K562 (cell line): ENCODE measurements at regions not wholly inside any gene's neighbourhood (a gene's known extent, or its start where the extent isn't known, plus 50 kb on each side); places are given as distances from the start of the nearest gene placed in this dataset.

ENCODE experiments used
- ATAC-seq: fragments of 200-7000 bp; cut with Tn5 transposase; 3 replicates; pipeline ENCODE4 v1.9.1; 2020; ENCODE audit warnings: moderate library complexity
- BruUV-seq: library from RNA; stranded (reverse); fragments of 400-500 nt; replicated peaks from 2 replicates; lab custom pipeline; 2021; lab: Mats Ljungman, UMichigan
- CTCF ChIA-PET: fragments of 300-600 bp; formaldehyde crosslinking; extraction: SDS; loops from one replicate; lab custom pipeline; 2021; ENCODE audit warnings: low intra/inter-chr PET ratio; lab: Yijun Ruan, JAX
- POLR2A ChIA-PET: fragments of 300-600, 350-650 bp; sonication (Branson Sonifier 250); formaldehyde crosslinking; extraction: SDS; loops from one replicate; lab custom pipeline; 2021; ENCODE audit warnings: antibody characterized with exemption, inconsistent platforms; lab: Yijun Ruan, JAX
- DNase-seq, 4 experiments: peaks; one replicate each; pipeline versions ENCODE4 v3.0.0 to v3.0.0-alpha.2; 2011 to 2018; ENCODE audit warnings: low spot score in 3 of 4, mixed read lengths in 3 of 4; ENCODE audit errors: extremely low read depth in 1 of 4
- FAIRE-seq: peaks from 2 replicates; lab custom pipeline; 2011; peaks lifted over from hg19 to GRCh38; lab: Jason Lieb, UNC
- H2AFZ ChIP-seq: 2 replicates; pipeline ENCODE4 v1.6.0; 2011; ENCODE audit warnings: low read depth, low read length, control low read depth, inconsistent platforms
- H3K27ac ChIP-seq: fragments of 200-600 bp; 3 replicates; pipeline ENCODE4 v1.8.0; 2011; ENCODE audit warnings: low read depth, mild to moderate bottlenecking, control low read depth, inconsistent platforms, low read length, moderate library complexity, mixed read lengths; ENCODE audit errors: extremely low read depth
- H3K27me3 ChIP-seq, 2 experiments: fragments of 300-600 bp in 1 of 2; 2 replicates in 1 of 2; 3 replicates in 1 of 2; pipeline versions ENCODE4 v1.6.0 to v1.8.0; 2011; ENCODE audit warnings: inconsistent platforms in 2 of 2, low read length in 2 of 2, mild to moderate bottlenecking in 1 of 2, mixed read lengths in 1 of 2, moderate library complexity in 1 of 2; ENCODE audit not compliant: control insufficient read depth in 2 of 2, insufficient read depth in 2 of 2
- H3K36me3 ChIP-seq: fragments of 300-600 bp; 3 replicates; pipeline ENCODE4 v1.8.0; 2011; ENCODE audit warnings: mild to moderate bottlenecking, low read length, inconsistent platforms; ENCODE audit not compliant: control insufficient read depth, insufficient read depth
- H3K4me1 ChIP-seq, 2 experiments: fragments of 200-600 bp in 1 of 2; replicated peaks in 1 of 2; 2 replicates in 1 of 2; 3 replicates in 1 of 2; pipeline versions ENCODE4 v1.5.1 to v1.8.0; 2011; ENCODE audit warnings: inconsistent platforms in 2 of 2, low read length in 2 of 2, mild to moderate bottlenecking in 1 of 2, mixed read lengths in 1 of 2, moderate library complexity in 1 of 2; ENCODE audit not compliant: control insufficient read depth in 2 of 2, insufficient read depth in 2 of 2
- H3K4me2 ChIP-seq: 2 replicates; pipeline ENCODE4 v1.6.1; 2011; ENCODE audit warnings: low read length, control low read depth, inconsistent platforms, mixed read lengths; ENCODE audit not compliant: insufficient read depth
- H3K4me3 ChIP-seq: fragments of 200-600 bp; sonication (generic), shearing (Covaris generic); 2 replicates; pipeline ENCODE4 v1.5.1; 2016; ENCODE audit warnings: control low read depth, inconsistent platforms
- H3K79me2 ChIP-seq: fragments of 200-600 bp; 3 replicates; pipeline ENCODE4 v1.8.0; 2011; ENCODE audit warnings: low read length, inconsistent platforms; ENCODE audit not compliant: control insufficient read depth, insufficient read depth
- H3K9ac ChIP-seq, 2 experiments: 2 replicates each; pipeline versions ENCODE4 v1.6.0 to v1.6.1; 2011; ENCODE audit warnings: low read depth in 2 of 2, low read length in 2 of 2, control low read depth in 1 of 2, inconsistent platforms in 1 of 2, mild to moderate bottlenecking in 1 of 2, mixed read lengths in 1 of 2; ENCODE audit not compliant: insufficient read depth in 1 of 2
- H3K9me1 ChIP-seq: one replicate; pipeline ENCODE4 v1.6.0; 2011; ENCODE audit warnings: inconsistent platforms, mild to moderate bottlenecking, low read length, moderate library complexity; ENCODE audit not compliant: control insufficient read depth, insufficient read depth
- H3K9me3 ChIP-seq: replicated peaks from 2 replicates; pipeline ENCODE4 v1.5.1; 2011; ENCODE audit warnings: low read depth, low read length, inconsistent platforms; ENCODE audit not compliant: control insufficient read depth, insufficient read depth
- H4K20me1 ChIP-seq: replicated peaks from 2 replicates; pipeline ENCODE4 v1.6.1; 2011; ENCODE audit warnings: low read length, inconsistent platforms, mixed read lengths; ENCODE audit not compliant: control insufficient read depth, insufficient read depth
- HOXB6 ChIP-seq: fragments of 250-450 bp; sonication (Bioruptor Pico); IDR thresholded peaks from 2 replicates; pipeline ENCODE4 v1.5.1; 2022; ENCODE audit warnings: mild to moderate bottlenecking, borderline replicate concordance
- KAT2B ChIP-seq: IDR thresholded peaks from one replicate; pipeline ENCODE4 v1.6.1; 2012; ENCODE audit warnings: low read depth, mild to moderate bottlenecking, control low read depth, inconsistent platforms, low read length, moderate library complexity
- NR4A1 ChIP-seq, 2 experiments: fragments of 250-450 bp in 1 of 2; fragments of 450-650 bp in 1 of 2; sonication (Bioruptor Pico) in 1 of 2; IDR thresholded peaks; 2 replicates each; pipeline versions ENCODE4 v1.4.0 to v1.6.1; 2016 to 2020; ENCODE audit warnings: mild to moderate bottlenecking in 2 of 2, missing compliant biosample characterization in 1 of 2, missing genetic modification characterization in 1 of 2, moderate library complexity in 1 of 2
- POLR2H ChIP-seq: IDR thresholded peaks from 2 replicates; pipeline ENCODE4 v1.6.1; 2016; ENCODE audit warnings: missing genetic modification characterization, low read depth, mild to moderate bottlenecking, control low read depth, missing compliant biosample characterization, moderate library complexity
- SNRNP70 ChIP-seq: fragments of 200-400 bp; formaldehyde crosslinking; optimal IDR thresholded peaks from 2 replicates; pipeline ENCODE3; 2017; ENCODE audit warnings: low read depth, low read length
- ZNF134 ChIP-seq: fragments of 250-450 bp; sonication (Bioruptor Pico); conservative IDR thresholded peaks from 2 replicates; pipeline ENCODE4 v1.4.0; 2020
- ZNF175 ChIP-seq: fragments of 200-800 bp; sonication (Bioruptor generic); IDR thresholded peaks from 2 replicates; pipeline ENCODE4 v1.6.1; 2016; ENCODE audit warnings: low read depth, mild to moderate bottlenecking, missing genetic modification characterization, missing compliant biosample characterization
- ZNF232 ChIP-seq: sonication (generic); formaldehyde crosslinking; IDR thresholded peaks from 2 replicates; pipeline ENCODE4 v1.8.0; 2022; ENCODE audit warnings: mild to moderate bottlenecking, missing genetic modification reagents
- ZNF79 ChIP-seq: fragments of 250-450 bp; sonication (Bioruptor Pico); IDR thresholded peaks from 2 replicates; pipeline ENCODE4 v1.4.0; 2020; ENCODE audit warnings: low read depth, mild to moderate bottlenecking, moderate library complexity
- WGBS: fragments of 100-300 bp; shearing (Covaris generic); methylation state at CpG from one replicate; pipeline ENCODE4 v1.1.6; 2016; ENCODE audit warnings: low coverage, mixed read lengths; ENCODE audit not compliant: insufficient coverage; ENCODE audit errors: missing lambda C conversion rate; 5-methylcytosine and 5-hydroxymethylcytosine counted together
- in situ Hi-C: fragments of 300-500 bp; cut with MboI; formaldehyde crosslinking; loops from 4 replicates; pipeline ENCODE4 v1.15.0; 2018; ENCODE audit warnings: inconsistent platforms, mixed read lengths
- intact Hi-C: fragments of 100-400 bp; cut with micrococcal nuclease; formaldehyde crosslinking; loops from 2 replicates; pipeline ENCODE4 v1.14.2; 2022
- TF ChIP-seq, protein P1 (sequence below): sonication (generic); formaldehyde crosslinking; IDR thresholded peaks from 2 replicates; pipeline ENCODE4 v1.9.0; 2022; ENCODE audit warnings: mild to moderate bottlenecking, missing genetic modification reagents
- TF ChIP-seq, protein P2 (sequence below): fragments of 450-650 bp; IDR thresholded peaks from 2 replicates; pipeline ENCODE4 v1.6.1; 2016; ENCODE audit warnings: low read depth

- no peak for TF ChIP-seq ZNF79 (CRISPR knock-in tag)
- TF ChIP-seq ZNF175 = no peak
- no peak for TF ChIP-seq NR4A1 (CRISPR knock-in tag; IDR thresholded peaks at IDR 0.05)
- no peak for TF ChIP-seq NR4A1 (tag; IDR thresholded peaks at IDR 0.05)
- TF ChIP-seq, protein P1, sequence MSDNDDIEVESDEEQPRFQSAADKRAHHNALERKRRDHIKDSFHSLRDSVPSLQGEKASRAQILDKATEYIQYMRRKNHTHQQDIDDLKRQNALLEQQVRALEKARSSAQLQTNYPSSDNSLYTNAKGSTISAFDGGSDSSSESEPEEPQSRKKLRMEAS = no peak
- TF ChIP-seq SNRNP70 = no peak
- no peak for TF ChIP-seq POLR2H (tag)
- TF ChIP-seq, all 486 proteins: peak for 0
These were observed 288.4 kb upstream of the TRIB2 start (continued) for GRCh38 chr2:12428324-12428723.

DNA sequence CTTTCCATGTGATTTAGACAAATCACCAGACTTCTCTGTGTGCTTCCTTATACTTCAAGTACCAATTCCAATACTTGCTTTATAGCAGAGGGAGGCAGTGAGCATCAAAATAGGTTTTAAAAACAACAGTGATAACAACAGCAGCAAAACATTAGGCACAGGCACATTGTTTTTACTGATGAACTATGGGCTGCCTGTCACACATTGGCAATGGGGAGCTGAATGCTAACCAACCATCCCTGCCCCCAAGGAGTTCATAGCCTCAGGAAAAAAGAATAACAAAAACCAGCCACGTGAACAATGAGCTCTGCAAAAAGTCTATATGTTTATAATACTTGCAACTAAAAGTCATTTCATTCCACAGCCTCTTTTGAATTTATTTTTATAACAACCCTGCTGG is 287.9 kb upstream of the TRIB2 start:
- no peak for FAIRE-seq
- no peaks in the 10 kb centered on the region for H3K9me3 ChIP-seq
- no TSS peak for BruUV-seq
- H3K27me3 ChIP-seq = no peaks in the 10 kb centered on the region
- H3K36me3 ChIP-seq = no peaks in the 10 kb centered on the region
- no peak overlapping the region for H3K4me3 ChIP-seq
- peaks cover 4 to 8% of the 10 kb centered on the region in 2 experiments; a peak in 4 of 5 replicates for H3K4me1 ChIP-seq
- no peak for TF ChIP-seq HOXB6 (CRISPR knock-in tag)
- TF ChIP-seq, protein P2, sequence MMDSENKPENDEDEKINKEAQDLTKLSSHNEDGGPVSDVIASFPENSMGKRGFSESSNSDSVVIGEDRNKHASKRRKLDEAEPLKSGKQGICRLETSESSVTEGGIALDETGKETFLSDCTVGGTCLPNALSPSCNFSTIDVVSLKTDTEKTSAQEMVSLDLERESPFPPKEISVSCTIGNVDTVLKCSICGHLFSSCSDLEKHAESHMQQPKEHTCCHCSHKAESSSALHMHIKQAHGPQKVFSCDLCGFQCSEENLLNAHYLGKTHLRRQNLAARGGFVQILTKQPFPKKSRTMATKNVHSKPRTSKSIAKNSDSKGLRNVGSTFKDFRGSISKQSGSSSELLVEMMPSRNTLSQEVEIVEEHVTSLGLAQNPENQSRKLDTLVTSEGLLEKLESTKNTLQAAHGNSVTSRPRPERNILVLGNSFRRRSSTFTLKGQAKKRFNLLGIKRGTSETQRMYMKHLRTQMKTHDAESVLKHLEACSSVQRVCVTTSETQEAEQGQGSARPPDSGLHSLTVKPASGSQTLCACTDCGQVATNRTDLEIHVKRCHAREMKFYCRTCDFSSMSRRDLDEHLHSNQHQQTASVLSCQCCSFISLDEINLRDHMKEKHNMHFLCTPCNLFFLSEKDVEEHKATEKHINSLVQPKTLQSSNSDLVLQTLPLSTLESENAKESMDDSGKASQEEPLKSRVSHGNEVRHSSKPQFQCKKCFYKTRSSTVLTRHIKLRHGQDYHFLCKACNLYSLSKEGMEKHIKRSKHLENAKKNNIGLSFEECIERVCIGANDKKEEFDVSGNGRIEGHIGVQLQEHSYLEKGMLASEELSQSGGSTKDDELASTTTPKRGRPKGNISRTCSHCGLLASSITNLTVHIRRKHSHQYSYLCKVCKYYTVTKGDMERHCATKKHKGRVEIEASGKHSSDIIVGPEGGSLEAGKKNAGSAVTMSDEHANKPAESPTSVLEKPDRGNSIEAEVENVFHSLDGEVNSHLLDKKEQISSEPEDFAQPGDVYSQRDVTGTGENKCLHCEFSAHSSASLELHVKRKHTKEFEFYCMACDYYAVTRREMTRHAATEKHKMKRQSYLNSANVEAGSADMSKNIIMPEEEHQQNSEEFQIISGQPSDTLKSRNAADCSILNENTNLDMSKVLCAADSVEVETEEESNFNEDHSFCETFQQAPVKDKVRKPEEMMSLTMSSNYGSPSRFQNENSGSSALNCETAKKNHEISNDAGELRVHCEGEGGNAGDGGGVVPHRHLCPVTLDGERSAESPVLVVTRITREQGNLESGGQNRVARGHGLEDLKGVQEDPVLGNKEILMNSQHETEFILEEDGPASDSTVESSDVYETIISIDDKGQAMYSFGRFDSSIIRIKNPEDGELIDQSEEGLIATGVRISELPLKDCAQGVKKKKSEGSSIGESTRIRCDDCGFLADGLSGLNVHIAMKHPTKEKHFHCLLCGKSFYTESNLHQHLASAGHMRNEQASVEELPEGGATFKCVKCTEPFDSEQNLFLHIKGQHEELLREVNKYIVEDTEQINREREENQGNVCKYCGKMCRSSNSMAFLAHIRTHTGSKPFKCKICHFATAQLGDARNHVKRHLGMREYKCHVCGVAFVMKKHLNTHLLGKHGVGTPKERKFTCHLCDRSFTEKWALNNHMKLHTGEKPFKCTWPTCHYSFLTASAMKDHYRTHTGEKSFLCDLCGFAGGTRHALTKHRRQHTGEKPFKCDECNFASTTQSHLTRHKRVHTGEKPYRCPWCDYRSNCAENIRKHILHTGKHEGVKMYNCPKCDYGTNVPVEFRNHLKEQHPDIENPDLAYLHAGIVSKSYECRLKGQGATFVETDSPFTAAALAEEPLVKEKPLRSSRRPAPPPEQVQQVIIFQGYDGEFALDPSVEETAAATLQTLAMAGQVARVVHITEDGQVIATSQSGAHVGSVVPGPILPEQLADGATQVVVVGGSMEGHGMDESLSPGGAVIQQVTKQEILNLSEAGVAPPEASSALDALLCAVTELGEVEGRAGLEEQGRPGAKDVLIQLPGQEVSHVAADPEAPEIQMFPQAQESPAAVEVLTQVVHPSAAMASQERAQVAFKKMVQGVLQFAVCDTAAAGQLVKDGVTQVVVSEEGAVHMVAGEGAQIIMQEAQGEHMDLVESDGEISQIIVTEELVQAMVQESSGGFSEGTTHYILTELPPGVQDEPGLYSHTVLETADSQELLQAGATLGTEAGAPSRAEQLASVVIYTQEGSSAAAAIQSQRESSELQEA = no peak
- no peak for TF ChIP-seq KAT2B
- no peak for TF ChIP-seq ZNF134
- TF ChIP-seq ZNF232 (CRISPR knock-in tag) = no peak
- CTCF ChIA-PET = no interaction called here
- no peaks in the 10 kb centered on the region for H3K79me2 ChIP-seq
- H3K9me1 ChIP-seq = no peaks in the 10 kb centered on the region
- WGBS = 0% methylated on average over 1 of the region's 1 CpG
- no peak overlapping the region for H3K9ac ChIP-seq
- in situ Hi-C loops (no loop called here), intact Hi-C loops (no loop called here)
- POLR2A ChIA-PET = interaction anchor here (1.1 kb wide), 1 partner anchor 10 kb away, joined by 3 read pairs; no protein-coding TSS in a partner anchor
- no peak overlapping the region for H3K27ac ChIP-seq
- no peak for DNase-seq
- no peak for ATAC-seq
- H2AFZ ChIP-seq = no peak overlapping the region
- no peak overlapping the region for H3K4me2 ChIP-seq
- H4K20me1 ChIP-seq = no peaks in the 10 kb centered on the region
